ENCODE measurements at regions not wholly inside any gene's neighbourhood (a gene's known extent, or its start where the extent isn't known, plus 50 kb on each side); places are given as distances from the start of the nearest gene placed in this dataset.

GRCh38 chr13:31891472-31891871 is 140.1 kb upstream of the FRY start:
- peak; percentile 64 to 65 for DNase-seq
- Histone ChIP-seq H3K4me3 (no peak overlapping the region), H3K27me3 (no peaks in the 10 kb centered on the region), H3K27ac (peak overlapping the region in 4 of 5 donors; percentile 34 to 65 (median 56)), H3K4me1 (peaks cover 0 to 44% (median 23%) of the 10 kb centered on the region in 4 donors), H3K36me3 (no peaks in the 10 kb centered on the region), H3K9me3 (no peaks in the 10 kb centered on the region)
- intact Hi-C loops (cut with DNase I; ENCODE audit: low total_unique reads) = no loop called here
- TF ChIP-seq CTCF (IDR thresholded peaks at IDR 0.05) (no peak), POLR2AphosphoS5 (IDR thresholded peaks at IDR 0.05) (peak; percentile 15 to 80 (median 68))
- 21 to 48% (median 26%) methylated on average over 2 of the region's 2 CpGs for WGBS, 5 donors

GRCh38 chr13:31894931-31895330 is 136.6 kb upstream of the FRY start:
- intact Hi-C loops (cut with DNase I; ENCODE audit: low total_unique reads) = no loop called here
- Histone ChIP-seq H3K4me3 (no peak overlapping the region), H3K27me3 (no peaks in the 10 kb centered on the region), H3K4me1 (peaks cover 0 to 45% (median 22%) of the 10 kb centered on the region in 4 donors), H3K27ac (no peak overlapping the region), H3K9me3 (no peaks in the 10 kb centered on the region), H3K36me3 (no peaks in the 10 kb centered on the region)
- TF ChIP-seq POLR2AphosphoS5 (IDR thresholded peaks at IDR 0.05) (no peak), POLR2A (IDR thresholded peaks at IDR 0.05) (no peak), EP300 (IDR thresholded peaks at IDR 0.05) (no peak), CTCF (IDR thresholded peaks at IDR 0.05) (no peak)
- WGBS, 5 donors = 26 to 44% (median 28%) methylated on average over 1 of the region's 1 CpG
- no peak for DNase-seq

- Histone ChIP-seq H3K4me1 (peaks cover 0 to 41% (median 20%) of the 10 kb centered on the region in 4 donors), H3K36me3 (no peaks in the 10 kb centered on the region), H3K27ac (no peak overlapping the region), H3K27me3 (no peaks in the 10 kb centered on the region), H3K9me3 (no peaks in the 10 kb centered on the region), H3K4me3 (no peak overlapping the region)
- 67 to 85% (median 71%) methylated on average over 3 of the region's 3 CpGs for WGBS, 5 donors
- TF ChIP-seq EP300 (IDR thresholded peaks at IDR 0.05) = no peak
- TF ChIP-seq POLR2A (IDR thresholded peaks at IDR 0.05) = no peak
- TF ChIP-seq CTCF (IDR thresholded peaks at IDR 0.05) = no peak
- TF ChIP-seq POLR2AphosphoS5 (IDR thresholded peaks at IDR 0.05) = no peak
- no peak for DNase-seq
- intact Hi-C loops (cut with DNase I; ENCODE audit: low total_unique reads) = no loop called here
Observed at GRCh38 chr13:31895691-31896090, 135.9 kb upstream of the FRY start.

- Histone ChIP-seq H3K4me1 (peaks cover 0 to 33% (median 14%) of the 10 kb centered on the region in 4 donors), H3K27me3 (no peaks in the 10 kb centered on the region), H3K27ac (peak overlapping the region in 1 of 5 donors; percentile 25), H3K36me3 (no peaks in the 10 kb centered on the region), H3K9me3 (no peaks in the 10 kb centered on the region), H3K4me3 (no peak overlapping the region)
- WGBS, 5 donors = 13 to 43% (median 25%) methylated on average over 2 of the region's 2 CpGs
- TF ChIP-seq POLR2AphosphoS5 (IDR thresholded peaks at IDR 0.05) (no peak), POLR2A (IDR thresholded peaks at IDR 0.05) (no peak), CTCF (IDR thresholded peaks at IDR 0.05) (no peak), EP300 (IDR thresholded peaks at IDR 0.05) (no peak)
- peak in 1 of 2 donors; percentile 32 for DNase-seq
- intact Hi-C loops (cut with DNase I; ENCODE audit: low total_unique reads) = no loop called here
Observed at GRCh38 chr13:31896427-31896826, 135.1 kb upstream of the FRY start.

All from stomach (tissue), 8 donors.